H1 (cell line): ENCODE measurements at regions not wholly inside any gene's neighbourhood (a gene's known extent, or its start where the extent isn't known, plus 50 kb on each side); places are given as distances from the start of the nearest gene placed in this dataset.

Experiments used
- CTCF ChIA-PET: fragments of 300-600 bp; sonication (Branson Sonifier 250); formaldehyde crosslinking; loops from one replicate; lab custom pipeline; 2021; ENCODE audit not compliant: partially characterized antibody; lab: Charles Lee
- POLR2A ChIA-PET: fragments of 300-600 bp; sonication (Branson Sonifier 250); formaldehyde crosslinking; loops from one replicate; lab custom pipeline; 2021; ENCODE audit warnings: inconsistent platforms; ENCODE audit not compliant: partially characterized antibody; lab: Charles Lee
- DNase-seq, 2 experiments: peaks; one replicate each; pipeline versions ENCODE4 v3.0.0 to v3.0.0-alpha.2; 2010 to 2022; ENCODE audit warnings: low spot score in 2 of 2, low read depth in 1 of 2, mixed read lengths in 1 of 2
- FAIRE-seq: peaks from 2 replicates; lab custom pipeline; 2011; peaks lifted over from hg19 to GRCh38; lab: Jason Lieb, UNC
- H2AFZ ChIP-seq: 2 replicates; pipeline ENCODE4 v1.8.1; 2012; ENCODE audit warnings: low read length, inconsistent platforms
- H2AK5ac ChIP-seq: 2 replicates; pipeline ENCODE4 v1.6.1; 2013; ENCODE audit warnings: low read depth, low read length
- H2BK120ac ChIP-seq: replicated peaks from 2 replicates; pipeline ENCODE3; 2013; ENCODE audit warnings: low read depth, low read length, inconsistent platforms
- H2BK12ac ChIP-seq: 2 replicates; pipeline ENCODE4 v1.6.1; 2013; ENCODE audit warnings: low read depth, low read length
- H2BK15ac ChIP-seq: 2 replicates; pipeline ENCODE4 v1.6.1; 2013; ENCODE audit warnings: low read length
- H2BK20ac ChIP-seq: 2 replicates; pipeline ENCODE4 v1.6.1; 2013; ENCODE audit warnings: low read length
- H2BK5ac ChIP-seq: 2 replicates; pipeline ENCODE4 v1.6.1; 2013; ENCODE audit warnings: low read depth, low read length
- H3K14ac ChIP-seq: 2 replicates; pipeline ENCODE4 v1.6.1; 2013; ENCODE audit warnings: inconsistent platforms; ENCODE audit not compliant: insufficient read length
- H3K18ac ChIP-seq: 2 replicates; pipeline ENCODE4 v1.6.1; 2013; ENCODE audit warnings: low read length; ENCODE audit errors: extremely low read depth
- H3K23ac ChIP-seq: 2 replicates; pipeline ENCODE4 v1.6.1; 2013; ENCODE audit warnings: inconsistent platforms; ENCODE audit not compliant: insufficient read length
- H3K23me2 ChIP-seq: 2 replicates; pipeline ENCODE4 v1.6.1; 2013; ENCODE audit warnings: low read depth, low read length
- H3K27ac ChIP-seq: 2 replicates; pipeline ENCODE4 v1.6.1; 2011; ENCODE audit warnings: low read depth, low read length, inconsistent platforms
- H3K27me3 ChIP-seq, 4 experiments: replicated peaks in 1 of 4; 1 replicate in 1 of 4; 2 replicates in 3 of 4; pipeline versions ENCODE4 v1.6.1 to v1.8.1; 2011 to 2013; ENCODE audit warnings: low read length in 3 of 4, mild to moderate bottlenecking in 3 of 4, inconsistent platforms in 2 of 4, mixed read lengths in 2 of 4, moderate library complexity in 1 of 4; ENCODE audit not compliant: control insufficient read depth in 3 of 4, insufficient read depth in 3 of 4; ENCODE audit errors: extremely low read depth in 1 of 4
- H3K36me3 ChIP-seq, 4 experiments: 2 replicates each; pipeline versions ENCODE4 v1.6.1 to v1.8.1; 2011 to 2013; ENCODE audit warnings: mild to moderate bottlenecking in 4 of 4, low read length in 3 of 4, moderate library complexity in 2 of 4, control low read depth in 1 of 4, inconsistent platforms in 1 of 4; ENCODE audit not compliant: insufficient read depth in 4 of 4, control insufficient read depth in 2 of 4
- H3K4ac ChIP-seq: replicated peaks from 2 replicates; pipeline ENCODE3; 2013; ENCODE audit warnings: low read length, low read depth, mixed read lengths, inconsistent platforms; ENCODE audit not compliant: insufficient read length
- H3K4me1 ChIP-seq, 4 experiments: replicated peaks in 1 of 4; 1 replicate in 1 of 4; 2 replicates in 3 of 4; pipeline versions ENCODE4 v1.6.1 to v1.8.1; 2011 to 2013; ENCODE audit warnings: low read length in 3 of 4, inconsistent platforms in 2 of 4, mixed read lengths in 1 of 4; ENCODE audit not compliant: insufficient read depth in 4 of 4, control insufficient read depth in 3 of 4
- H3K4me2 ChIP-seq, 2 experiments: 2 replicates each; pipeline versions ENCODE4 v1.6.1 to v1.8.1; 2011 to 2013; ENCODE audit warnings: low read depth in 2 of 2, low read length in 2 of 2, control low read depth in 1 of 2, inconsistent platforms in 1 of 2, mild to moderate bottlenecking in 1 of 2; ENCODE audit not compliant: insufficient read depth in 1 of 2
- H3K4me3 ChIP-seq, 4 experiments: fragments of 200-600, 300-600 bp in 1 of 4; sonication (generic), shearing (Covaris generic), sonication (Bioruptor Twin) in 1 of 4; 2 replicates each; pipeline versions ENCODE4 v1.5.1 to v1.8.1; 2011 to 2016; ENCODE audit warnings: low read length in 4 of 4, low read depth in 3 of 4, control low read depth in 2 of 4, inconsistent platforms in 2 of 4, mild to moderate bottlenecking in 2 of 4, mixed read lengths in 1 of 4, moderate library complexity in 1 of 4; ENCODE audit not compliant: insufficient read depth in 2 of 4; ENCODE audit errors: extremely low read depth in 1 of 4
- H3K56ac ChIP-seq: replicated peaks from 2 replicates; pipeline ENCODE3; 2013; ENCODE audit warnings: low read depth, mild to moderate bottlenecking, mixed read lengths, low read length, inconsistent platforms; ENCODE audit not compliant: insufficient read length
- H3K79me1 ChIP-seq: 2 replicates; pipeline ENCODE4 v1.6.1; 2013; ENCODE audit warnings: low read depth, low read length, control low read depth
- H3K79me2 ChIP-seq, 2 experiments: 2 replicates each; pipeline versions ENCODE4 v1.6.1 to v1.8.1; 2012 to 2013; ENCODE audit warnings: low read length in 2 of 2, mild to moderate bottlenecking in 2 of 2, inconsistent platforms in 1 of 2; ENCODE audit not compliant: insufficient read depth in 2 of 2, control insufficient read depth in 1 of 2
- H3K9ac ChIP-seq, 4 experiments: replicated peaks in 1 of 4; 1 replicate in 1 of 4; 2 replicates in 3 of 4; pipeline versions ENCODE4 v1.6.1 to v1.8.1; 2011 to 2013; ENCODE audit warnings: low read depth in 3 of 4, low read length in 3 of 4, control low read depth in 2 of 4, mild to moderate bottlenecking in 2 of 4, moderate library complexity in 2 of 4, inconsistent platforms in 1 of 4; ENCODE audit errors: extremely low read depth in 1 of 4
- H3K9me3 ChIP-seq, 2 experiments: 2 replicates each; pipeline versions ENCODE4 v1.6.1 to v1.8.1; 2012 to 2013; ENCODE audit warnings: mild to moderate bottlenecking in 2 of 2, moderate library complexity in 2 of 2, control low read depth in 1 of 2, inconsistent platforms in 1 of 2, low read depth in 1 of 2, low read length in 1 of 2, mixed read lengths in 1 of 2; ENCODE audit not compliant: insufficient read depth in 2 of 2
- H4K20me1 ChIP-seq, 2 experiments: replicated peaks in 1 of 2; 2 replicates each; pipeline versions ENCODE3 to v1.8.1; 2011 to 2013; ENCODE audit warnings: inconsistent platforms in 2 of 2, low read length in 2 of 2, mild to moderate bottlenecking in 1 of 2; ENCODE audit not compliant: insufficient read depth in 2 of 2, control insufficient read depth in 1 of 2
- H4K5ac ChIP-seq: 2 replicates; pipeline ENCODE4 v1.6.1; 2013; ENCODE audit warnings: low read length, low read depth, mixed read lengths, inconsistent platforms; ENCODE audit not compliant: insufficient read length
- H4K8ac ChIP-seq: 2 replicates; pipeline ENCODE4 v1.8.0; 2013; ENCODE audit warnings: mild to moderate bottlenecking, moderate library complexity, low read length, inconsistent platforms; ENCODE audit not compliant: insufficient read depth; ENCODE audit errors: extremely low read depth
- H4K91ac ChIP-seq: replicated peaks from 2 replicates; pipeline ENCODE3; 2013; ENCODE audit warnings: low read length, mixed read lengths, inconsistent platforms; ENCODE audit not compliant: insufficient read length
- ASH2L ChIP-seq: fragments of 200-600, 300-600 bp; sonication (generic); IDR thresholded peaks from one replicate; pipeline ENCODE4 v1.7.1; 2017; ENCODE audit warnings: low read length
- CBX8 ChIP-seq: fragments of 300-800, 300-1000 bp; sonication (generic); IDR thresholded peaks from 2 replicates; pipeline ENCODE4 v1.7.1; 2016; ENCODE audit warnings: low read depth, low read length, borderline replicate concordance
- CEBPB ChIP-seq: IDR thresholded peaks from 2 replicates; pipeline ENCODE4 v1.6.1; 2012; ENCODE audit warnings: low read depth, low read length
- EGR1 ChIP-seq: IDR thresholded peaks from 2 replicates; pipeline ENCODE4 v1.6.1; 2011; ENCODE audit warnings: low read depth, low read length, borderline replicate concordance
- EP300 ChIP-seq, 2 experiments: IDR thresholded peaks; 1 replicate in 1 of 2; 2 replicates in 1 of 2; pipeline ENCODE4 v1.6.1; 2011 to 2012; ENCODE audit warnings: low read depth in 2 of 2, low read length in 2 of 2, mild to moderate bottlenecking in 2 of 2, borderline replicate concordance in 1 of 2, inconsistent platforms in 1 of 2, moderate library complexity in 1 of 2
- KDM1A ChIP-seq: fragments of 200-600, 300-600 bp; sonication (generic); IDR thresholded peaks from 2 replicates; pipeline ENCODE4 v1.7.1; 2016; ENCODE audit warnings: mild to moderate bottlenecking, low read length, borderline replicate concordance
- NRF1 ChIP-seq: IDR thresholded peaks from 2 replicates; pipeline ENCODE4 v1.6.1; 2011; ENCODE audit warnings: mild to moderate bottlenecking, low read depth, low read length, improper control_type of control experiment
- PHF8 ChIP-seq: fragments of 200-600 bp; sonication (generic); conservative IDR thresholded peaks from 2 replicates; pipeline ENCODE4 v1.7.1; 2012; ENCODE audit warnings: low read depth, mild to moderate bottlenecking, inconsistent platforms, low read length, moderate library complexity
- RFX5 ChIP-seq: IDR thresholded peaks from 2 replicates; pipeline ENCODE4 v1.6.1; 2011; ENCODE audit warnings: low read depth, low read length, improper control_type of control experiment, borderline replicate concordance
- SIN3A ChIP-seq, 2 experiments: IDR thresholded peaks in 1 of 2; conservative IDR thresholded peaks in 1 of 2; 2 replicates each; pipeline ENCODE4 v1.6.1; 2011 to 2012; ENCODE audit warnings: low read length in 2 of 2, improper control_type of control experiment in 1 of 2, low read depth in 1 of 2, mild to moderate bottlenecking in 1 of 2
- SP1 ChIP-seq: IDR thresholded peaks from 2 replicates; pipeline ENCODE4 v1.6.1; 2011; ENCODE audit warnings: low read depth, low read length
- SP4 ChIP-seq: IDR thresholded peaks from 2 replicates; pipeline ENCODE4 v1.6.1; 2012; ENCODE audit warnings: low read length, inconsistent platforms
- SUZ12 ChIP-seq: fragments of 200-600 bp; sonication (generic); IDR thresholded peaks from 2 replicates; pipeline ENCODE4 v1.6.1; 2012; ENCODE audit warnings: mild to moderate bottlenecking, inconsistent platforms, low read length, moderate library complexity, mixed read lengths
- TAF1 ChIP-seq: IDR thresholded peaks from 2 replicates; pipeline ENCODE4 v1.6.1; 2011; ENCODE audit warnings: mild to moderate bottlenecking, low read depth, low read length
- TCF12 ChIP-seq: IDR thresholded peaks from 2 replicates; pipeline ENCODE4 v1.6.1; 2011; ENCODE audit warnings: low read depth, mild to moderate bottlenecking, low read length
- TEAD4 ChIP-seq: IDR thresholded peaks from 2 replicates; pipeline ENCODE4 v1.6.1; 2012; ENCODE audit warnings: low read depth, low read length, inconsistent platforms, mixed read lengths
- WGBS, 2 experiments: shearing (Covaris generic) in 1 of 2; methylation state at CpG; one replicate each; pipeline versions ENCODE4 v1.1.6 to v1.1.7; 2013 to 2015; ENCODE audit warnings: low lambda C conversion rate in 2 of 2, mixed read lengths in 2 of 2, inconsistent platforms in 1 of 2, low coverage in 1 of 2, missing lambda C conversion rate in 1 of 2; ENCODE audit not compliant: insufficient replicate concordance in 2 of 2, insufficient coverage in 1 of 2, insufficient read length in 1 of 2; ENCODE audit errors: extremely low coverage in 1 of 2, missing lambda C conversion rate in 1 of 2; 5-methylcytosine and 5-hydroxymethylcytosine counted together

DNA sequence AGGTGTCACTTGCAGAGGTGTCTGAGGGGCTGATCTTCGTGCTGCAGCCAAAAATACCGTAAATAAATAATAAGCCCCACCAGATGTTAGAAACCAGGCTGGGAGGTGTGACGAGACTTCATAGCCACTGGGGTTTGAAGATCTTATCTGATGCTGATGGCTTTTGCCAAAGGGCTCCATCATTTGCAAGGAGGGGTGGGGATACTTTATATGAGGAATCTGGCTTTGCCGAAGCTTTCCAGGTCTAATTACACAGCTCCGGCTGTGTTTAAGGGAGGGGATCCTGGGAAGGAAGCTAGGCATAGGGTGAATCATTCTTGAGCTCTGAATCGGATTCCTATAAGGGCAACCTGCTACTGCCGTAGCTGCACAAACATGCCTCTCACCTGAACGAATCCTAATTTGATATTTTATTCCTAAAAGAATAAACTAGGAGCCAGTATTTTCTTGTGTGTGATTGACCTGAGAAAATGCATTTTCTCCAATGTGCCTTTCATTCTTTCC, 249.6 kb downstream of the SOD2 start:
- DNase-seq (no peak), FAIRE-seq (no peak)
- no peaks in the 10 kb centered on the region for H3K27me3 ChIP-seq
- H2BK20ac ChIP-seq = no peak overlapping the region
- H3K9ac ChIP-seq = no peak overlapping the region
- H2BK120ac ChIP-seq = no peak overlapping the region
- H3K14ac ChIP-seq = no peak overlapping the region
- no peak overlapping the region for H4K8ac ChIP-seq
- H4K5ac ChIP-seq = no peak overlapping the region
- CTCF ChIA-PET = interaction anchor here (0.9 kb wide), 1 partner anchor 192 kb away, joined by 4 read pairs; no protein-coding TSS in a partner anchor
- H3K4ac ChIP-seq = no peak overlapping the region
- H2AFZ ChIP-seq = no peak overlapping the region
- no peaks in the 10 kb centered on the region for H3K4me1 ChIP-seq
- H3K56ac ChIP-seq = no peak overlapping the region
- H4K91ac ChIP-seq = no peak overlapping the region
- H3K9me3 ChIP-seq = peaks cover 84 to 95% of the 10 kb centered on the region in 2 experiments
- H3K4me3 ChIP-seq = no peak overlapping the region
- H3K27ac ChIP-seq = no peak overlapping the region
- no peak overlapping the region for H2AK5ac ChIP-seq
- no peak overlapping the region for H2BK12ac ChIP-seq
- H3K36me3 ChIP-seq = no peaks in the 10 kb centered on the region
- no peak overlapping the region for H3K4me2 ChIP-seq
- H3K79me1 ChIP-seq = no peaks in the 10 kb centered on the region
- no peak overlapping the region for H2BK15ac ChIP-seq
- H3K18ac ChIP-seq = no peak overlapping the region
- H2BK5ac ChIP-seq = no peak overlapping the region
- no peaks in the 10 kb centered on the region for H3K23me2 ChIP-seq
- no peaks in the 10 kb centered on the region for H3K79me2 ChIP-seq
- H3K23ac ChIP-seq = no peak overlapping the region
- POLR2A ChIA-PET = no interaction called here
- H4K20me1 ChIP-seq = no peaks in the 10 kb centered on the region
- WGBS, 2 experiments = 80% methylated on average over 8 of the region's 8 CpGs; no CpG with 5 or more reads in 1 of the 2 experiments
- TF ChIP-seq RFX5 (no peak), SP4 (no peak), PHF8 (no peak), ASH2L (no peak), SIN3A (conservative IDR thresholded peaks at IDR 0.05 in 1 of 2, IDR thresholded peaks at IDR 0.05 in 1 of 2; ENCODE audit: low read depth in 1 of 2, low read length in 2 of 2) (no peak), NRF1 (no peak), EGR1 (no peak), TCF12 (no peak), TAF1 (no peak), EP300 (IDR thresholded peaks at IDR 0.05; ENCODE audit: borderline replicate concordance in 1 of 2, low read depth in 2 of 2, low read length in 2 of 2) (no peak), TEAD4 (no peak), KDM1A (no peak), SUZ12 (no peak), SP1 (no peak), CBX8 (no peak), CEBPB (no peak)
